GM23338 (cell line): ENCODE measurements at regions not wholly inside any gene's neighbourhood (a gene's known extent, or its start where the extent isn't known, plus 50 kb on each side); places are given as distances from the start of the nearest gene placed in this dataset.

Source experiments
- ATAC-seq: fragments of 200-7000 bp; cut with Tn5 transposase; 3 replicates; pipeline ENCODE4 v1.9.1; 2020
- DNase-seq: peaks from one replicate; pipeline ENCODE4 v3.0.0-alpha.2; 2015; ENCODE audit warnings: low spot score
- H2AFZ ChIP-seq: fragments of 200-600 bp; sonication (generic); 2 replicates; pipeline ENCODE4 v1.8.0; 2016; ENCODE audit warnings: antibody characterized with exemption, mild to moderate bottlenecking, moderate library complexity
- H3F3A ChIP-seq: fragments of 200-600 bp; sonication (generic); replicated peaks from 2 replicates; pipeline ENCODE4 v1.8.0; 2017; ENCODE audit warnings: antibody characterized with exemption, mixed run types, low read depth
- H3K27ac ChIP-seq: fragments of 200-600 bp; sonication (generic); 2 replicates; pipeline ENCODE4 v1.6.1; 2016; ENCODE audit warnings: low read depth
- H3K27me3 ChIP-seq: fragments of 200-600 bp; sonication (generic); 2 replicates; pipeline ENCODE4 v1.8.0; 2016; ENCODE audit warnings: mild to moderate bottlenecking, mixed run types, moderate library complexity; ENCODE audit not compliant: insufficient read depth
- H3K36me3 ChIP-seq: fragments of 200-600 bp; sonication (generic); 2 replicates; pipeline ENCODE4 v1.8.0; 2016; ENCODE audit warnings: mild to moderate bottlenecking; ENCODE audit not compliant: insufficient read depth
- H3K4me1 ChIP-seq: fragments of 200-600 bp; sonication (generic); 2 replicates; pipeline ENCODE4 v1.8.0; 2016; ENCODE audit warnings: mild to moderate bottlenecking, moderate library complexity; ENCODE audit not compliant: insufficient read depth
- H3K4me2 ChIP-seq: fragments of 200-600 bp; sonication (generic); 2 replicates; pipeline ENCODE4 v1.7.1; 2017; ENCODE audit warnings: mixed run types
- H3K4me3 ChIP-seq: fragments of 200-600 bp; sonication (generic); 2 replicates; pipeline ENCODE4 v1.6.1; 2016; ENCODE audit warnings: mixed run types
- H3K79me2 ChIP-seq: fragments of 200-600 bp; sonication (generic); replicated peaks from 2 replicates; pipeline ENCODE4 v1.8.0; 2017; ENCODE audit warnings: mild to moderate bottlenecking; ENCODE audit not compliant: insufficient read depth
- H3K9me2 ChIP-seq: fragments of 200-600 bp; sonication (generic); 2 replicates; pipeline ENCODE4 v1.8.0; 2017; ENCODE audit not compliant: insufficient read depth
- H4K20me1 ChIP-seq: fragments of 200-600 bp; sonication (generic); replicated peaks from 2 replicates; pipeline ENCODE4 v1.8.0; 2017; ENCODE audit warnings: mild to moderate bottlenecking; ENCODE audit not compliant: insufficient read depth
- H3K27ac Mint-ChIP-seq: 2 replicates; pipeline ENCODE4 v1.8.0; 2020; ENCODE audit warnings: inconsistent platforms, mild to moderate bottlenecking, moderate library complexity, mixed read lengths
- H3K27me3 Mint-ChIP-seq: 3 replicates; pipeline ENCODE4 v1.8.0; 2022; ENCODE audit warnings: low read depth, mild to moderate bottlenecking, moderate library complexity, mixed read lengths, inconsistent platforms; ENCODE audit not compliant: insufficient read depth, poor library complexity
- H3K36me3 Mint-ChIP-seq: 3 replicates; pipeline ENCODE4 v1.8.0; 2021; ENCODE audit warnings: low read depth, mild to moderate bottlenecking, inconsistent platforms, moderate library complexity, mixed read lengths
- H3K4me1 Mint-ChIP-seq: 3 replicates; pipeline ENCODE4 v1.8.0; 2020; ENCODE audit warnings: mild to moderate bottlenecking, inconsistent platforms, mixed read lengths
- H3K4me3 Mint-ChIP-seq: 3 replicates; pipeline ENCODE4 v1.8.0; 2021; ENCODE audit warnings: moderate library complexity, mild to moderate bottlenecking, inconsistent platforms, mixed read lengths
- H3K9me3 Mint-ChIP-seq: 3 replicates; pipeline ENCODE4 v1.8.0; 2020; ENCODE audit warnings: moderate library complexity, mild to moderate bottlenecking, inconsistent platforms, mixed read lengths
- CREB1 ChIP-seq: fragments of 250-450 bp; sonication (Bioruptor Pico); IDR thresholded peaks from 2 replicates; pipeline ENCODE4 v1.5.0; 2020; ENCODE audit warnings: low read depth, mild to moderate bottlenecking, moderate library complexity
- CTCF ChIP-seq, 2 experiments: fragments of 200-600 bp in 1 of 2; sonication (generic) in 1 of 2; conservative IDR thresholded peaks; 2 replicates each; pipeline versions ENCODE4 v1.5.1 to v1.6.1; 2016 to 2017; ENCODE audit warnings: antibody characterized with exemption in 2 of 2, low read depth in 2 of 2, mild to moderate bottlenecking in 2 of 2, moderate library complexity in 1 of 2
- JUNB ChIP-seq: IDR thresholded peaks from one replicate; pipeline ENCODE4 v1.6.1; 2016; ENCODE audit warnings: antibody characterized with exemption; ENCODE audit not compliant: unreplicated experiment
- NANOG ChIP-seq: IDR thresholded peaks from 2 replicates; pipeline ENCODE4 v1.6.1; 2016; ENCODE audit warnings: antibody characterized with exemption, borderline replicate concordance
- POLR2AphosphoS5 ChIP-seq: IDR thresholded peaks from 2 replicates; pipeline ENCODE4 v1.6.1; 2016; ENCODE audit warnings: antibody characterized with exemption, low read depth
- REST ChIP-seq: IDR thresholded peaks from one replicate; pipeline ENCODE4 v1.6.1; 2018; ENCODE audit warnings: antibody characterized with exemption; ENCODE audit not compliant: unreplicated experiment
- ZNF114 ChIP-seq: fragments of 250-450 bp; sonication (Bioruptor Pico); IDR thresholded peaks from 2 replicates; pipeline ENCODE4 v1.5.0; 2020; ENCODE audit warnings: mild to moderate bottlenecking, moderate library complexity
- ZNF462 ChIP-seq: fragments of 250-450 bp; sonication (Bioruptor Pico); IDR thresholded peaks from 2 replicates; pipeline ENCODE4 v1.5.0; 2020; ENCODE audit warnings: mild to moderate bottlenecking, moderate library complexity

- Mint-ChIP-seq H3K4me1 (no peaks in the 10 kb centered on the region; the same call in 2 of the 3 replicates), H3K27me3 (no peaks in the 10 kb centered on the region), H3K36me3 (peaks cover 7% of the 10 kb centered on the region; the same call in 2 of the 3 replicates), H3K27ac (no peak overlapping the region), H3K9me3 (no peaks in the 10 kb centered on the region; the same call in 2 of the 3 replicates), H3K4me3 (no peak overlapping the region)
- no peaks in the 10 kb centered on the region for H4K20me1 ChIP-seq
- no peaks in the 10 kb centered on the region for H3K4me1 ChIP-seq
- no peaks in the 10 kb centered on the region for H3F3A ChIP-seq
- 0 out of 2 replicates have a peak, but pooled peaks cover 2% of the 10 kb centered on the region for H3K9me2 ChIP-seq
- ATAC-seq (no peak), DNase-seq (no peak)
- TF ChIP-seq ZNF114 (CRISPR knock-in tag) = no peak
- TF ChIP-seq CTCF (conservative IDR thresholded peaks at IDR 0.05; ENCODE audit: low read depth in 2 of 2) = no peak
- TF ChIP-seq ZNF462 (CRISPR knock-in tag) = no peak
- H3K27me3 ChIP-seq = no peaks in the 10 kb centered on the region
- no peak overlapping the region for H3K27ac ChIP-seq
- H3K4me2 ChIP-seq = no peak overlapping the region
- H2AFZ ChIP-seq = no peak overlapping the region
- no peaks in the 10 kb centered on the region for H3K36me3 ChIP-seq
- no peak overlapping the region for H3K4me3 ChIP-seq
- no peaks in the 10 kb centered on the region for H3K79me2 ChIP-seq
These were observed 135.6 kb downstream of the DMRTA1 start for GRCh38 chr9:22582221-22582620.

GRCh38 chr9:22588918-22589317 is 142.3 kb downstream of the DMRTA1 start:
- Histone ChIP-seq H2AFZ (no peak overlapping the region), H3K79me2 (no peaks in the 10 kb centered on the region), H3K4me1 (peaks cover 11% of the 10 kb centered on the region; the same call in 1 of the 2 replicates), H3K4me2 (no peak overlapping the region), H3K27me3 (no peaks in the 10 kb centered on the region), H3K27ac (no peak overlapping the region), H3K36me3 (no peaks in the 10 kb centered on the region), H3F3A (no peaks in the 10 kb centered on the region), H3K9me2 (no peaks in the 10 kb centered on the region), H3K4me3 (no peak overlapping the region), H4K20me1 (no peaks in the 10 kb centered on the region)
- Mint-ChIP-seq H3K27ac (no peak overlapping the region), H3K36me3 (no peaks in the 10 kb centered on the region), H3K4me1 (peaks cover 7% of the 10 kb centered on the region), H3K27me3 (no peaks in the 10 kb centered on the region), H3K9me3 (no peaks in the 10 kb centered on the region), H3K4me3 (no peak overlapping the region)
- DNase-seq (no peak), ATAC-seq (no peak)
- TF ChIP-seq REST (no peak), JUNB (no peak), ZNF114 (CRISPR knock-in tag) (no peak), NANOG (no peak), CREB1 (CRISPR knock-in tag) (no peak), POLR2AphosphoS5 (no peak)
